Neural cell (in vitro differentiated cells): ENCODE measurements at regions not wholly inside any gene's neighbourhood (a gene's known extent, or its start where the extent isn't known, plus 50 kb on each side); places are given as distances from the start of the nearest gene placed in this dataset.

Source experiments
- H2AFZ ChIP-seq: fragments of 200-600, 300-800 bp; sonication (generic), shearing (Covaris generic); 2 replicates; pipeline ENCODE4 v1.6.0; 2014; ENCODE audit warnings: low read depth, mild to moderate bottlenecking, antibody characterized with exemption, low read length, moderate library complexity
- H3F3A ChIP-seq: fragments of 200-600 bp; shearing (Covaris generic); 2 replicates; pipeline ENCODE4 v1.6.1; 2016; ENCODE audit warnings: mild to moderate bottlenecking, moderate library complexity, mixed read lengths, antibody characterized with exemption, low read length; ENCODE audit not compliant: insufficient read depth, poor library complexity, severe bottlenecking
- H3K27ac ChIP-seq: fragments of 200-600, 300-800 bp; sonication (generic), shearing (Covaris generic); 2 replicates; pipeline ENCODE4 v1.5.1; 2014; ENCODE audit warnings: mild to moderate bottlenecking, low read length, moderate library complexity
- H3K27me3 ChIP-seq: fragments of 300-800, 200-600 bp; sonication (generic), shearing (Covaris generic); 2 replicates; pipeline ENCODE4 v1.6.0; 2014; ENCODE audit warnings: mild to moderate bottlenecking, low read depth, low read length, moderate library complexity; ENCODE audit not compliant: insufficient read depth
- H3K36me3 ChIP-seq: fragments of 300-800, 200-600 bp; sonication (generic), shearing (Covaris generic); 2 replicates; pipeline ENCODE4 v1.5.1; 2014; ENCODE audit warnings: mild to moderate bottlenecking, antibody characterized with exemption, low read length, moderate library complexity; ENCODE audit not compliant: insufficient read depth
- H3K4me2 ChIP-seq: fragments of 300-800, 200-600 bp; sonication (generic), shearing (Covaris generic); 2 replicates; pipeline ENCODE4 v1.6.0; 2014; ENCODE audit warnings: mild to moderate bottlenecking, low read length
- H3K4me3 ChIP-seq: fragments of 300-800, 200-600 bp; sonication (generic), shearing (Covaris generic); 2 replicates; pipeline ENCODE4 v1.5.1; 2014; ENCODE audit warnings: mild to moderate bottlenecking, low read length, moderate library complexity
- H3K79me2 ChIP-seq: fragments of 200-600 bp; shearing (Covaris generic); replicated peaks from 2 replicates; pipeline ENCODE4 v1.6.0; 2014; ENCODE audit warnings: mild to moderate bottlenecking, low read length, moderate library complexity; ENCODE audit not compliant: insufficient read depth
- H3K9ac ChIP-seq: fragments of 300-800, 200-600 bp; sonication (generic), shearing (Covaris generic); 2 replicates; pipeline ENCODE4 v1.6.1; 2016; ENCODE audit warnings: mild to moderate bottlenecking, low read length, mixed read lengths
- H3K9me2 ChIP-seq: fragments of 200-600 bp; shearing (Covaris generic); 2 replicates; pipeline ENCODE4 v1.6.1; 2016; ENCODE audit warnings: mild to moderate bottlenecking, low read length, mixed read lengths; ENCODE audit not compliant: insufficient read depth
- H3K9me3 ChIP-seq: fragments of 200-600, 300-800 bp; sonication (generic), shearing (Covaris generic); 2 replicates; pipeline ENCODE4 v1.6.1; 2016; ENCODE audit warnings: mild to moderate bottlenecking, mixed run types, low read length, moderate library complexity, mixed read lengths
- H4K20me1 ChIP-seq: fragments of 200-600 bp; shearing (Covaris generic); 2 replicates; pipeline ENCODE4 v1.6.1; 2016; ENCODE audit warnings: mild to moderate bottlenecking, mixed run types; ENCODE audit not compliant: insufficient read depth
- CTCF ChIP-seq: fragments of 450-650 bp; IDR thresholded peaks from 2 replicates; pipeline ENCODE4 v1.5.1; 2014; ENCODE audit warnings: antibody characterized with exemption, mild to moderate bottlenecking, moderate library complexity; ENCODE audit not compliant: poor library complexity, severe bottlenecking
- EP300 ChIP-seq: fragments of 450-650 bp; conservative IDR thresholded peaks from 2 replicates; pipeline ENCODE4 v1.6.1; 2014; ENCODE audit warnings: antibody characterized with exemption, mild to moderate bottlenecking, moderate library complexity; ENCODE audit not compliant: poor library complexity, severe bottlenecking
- EZH2 ChIP-seq: fragments of 200-600, 300-800 bp; shearing (Covaris generic), sonication (generic); IDR thresholded peaks from 2 replicates; pipeline ENCODE4 v1.6.1; 2014; ENCODE audit warnings: antibody characterized with exemption, low read length, borderline replicate concordance, mild to moderate bottlenecking; ENCODE audit not compliant: insufficient read depth, poor library complexity, severe bottlenecking
- MXI1 ChIP-seq: fragments of 450-650 bp; conservative IDR thresholded peaks from 2 replicates; pipeline ENCODE4 v1.6.1; 2014; ENCODE audit warnings: antibody characterized with exemption, mild to moderate bottlenecking; ENCODE audit not compliant: poor library complexity, severe bottlenecking
- POLR2AphosphoS5 ChIP-seq: IDR thresholded peaks from 2 replicates; pipeline ENCODE4 v1.6.1; 2012
- RAD21 ChIP-seq: fragments of 450-650 bp; conservative IDR thresholded peaks from 2 replicates; pipeline ENCODE4 v1.6.1; 2014; ENCODE audit warnings: antibody characterized with exemption, mild to moderate bottlenecking, moderate library complexity
- REST ChIP-seq: IDR thresholded peaks from 2 replicates; pipeline ENCODE4 v1.6.1; 2012; ENCODE audit warnings: borderline replicate concordance
- SMC3 ChIP-seq: fragments of 450-650 bp; conservative IDR thresholded peaks from 2 replicates; pipeline ENCODE4 v1.6.1; 2014; ENCODE audit warnings: antibody characterized with exemption, mild to moderate bottlenecking, moderate library complexity; ENCODE audit not compliant: poor library complexity
- TAF1 ChIP-seq: IDR thresholded peaks from 2 replicates; pipeline ENCODE4 v1.6.1; 2012; ENCODE audit warnings: low read depth

GRCh38 chr7:81211204-81211933 lies 292.5 kb upstream of the SEMA3C start:
- Histone ChIP-seq H3K4me3 (no peak overlapping the region), H3K9me3 (no peaks in the 10 kb centered on the region), H3K9ac (no peak overlapping the region), H2AFZ (peak overlapping the region; percentile 2), H3K27ac (peak overlapping the region; percentile 82), H3K79me2 (no peaks in the 10 kb centered on the region), H3F3A (no peaks in the 10 kb centered on the region), H3K36me3 (no peaks in the 10 kb centered on the region), H3K9me2 (no peaks in the 10 kb centered on the region), H3K27me3 (no peaks in the 10 kb centered on the region), H4K20me1 (no peaks in the 10 kb centered on the region), H3K4me2 (peak overlapping the region; percentile 32)
- TF ChIP-seq MXI1 (no peak), SMC3 (no peak), CTCF (no peak), TAF1 (no peak), EZH2 (no peak), RAD21 (no peak), POLR2AphosphoS5 (no peak), REST (no peak)

- H3K9ac ChIP-seq, result peak overlapping the region; percentile 13
- H3K79me2 ChIP-seq, result no peaks in the 10 kb centered on the region
- H3K9me3 ChIP-seq, result no peaks in the 10 kb centered on the region
- no peaks in the 10 kb centered on the region for H3F3A ChIP-seq
- H3K4me3 ChIP-seq, result peak overlapping the region; percentile 5
- H3K27me3 ChIP-seq, result no peaks in the 10 kb centered on the region
- no peak for TF ChIP-seq TAF1
- peak; percentile 86 for TF ChIP-seq EP300
- no peak for TF ChIP-seq SMC3
- peak; percentile 29 for TF ChIP-seq REST
- peak; percentile 78 for TF ChIP-seq POLR2AphosphoS5
- H2AFZ ChIP-seq, result no peak overlapping the region
- H3K36me3 ChIP-seq, result no peaks in the 10 kb centered on the region
- no peaks in the 10 kb centered on the region for H4K20me1 ChIP-seq
- peak overlapping the region; percentile 82 for H3K27ac ChIP-seq
- H3K9me2 ChIP-seq, result no peaks in the 10 kb centered on the region
- peak overlapping the region; percentile 32 for H3K4me2 ChIP-seq
Measured at GRCh38 chr7:81210137-81211064, 291.6 kb upstream of the SEMA3C start.
